HepG2 (cell line): ENCODE measurements at regions not wholly inside any gene's neighbourhood (a gene's known extent, or its start where the extent isn't known, plus 50 kb on each side); places are given as distances from the start of the nearest gene placed in this dataset.

Experiments
- DNMT1 ChIP-seq: sonication (generic); formaldehyde crosslinking; IDR thresholded peaks from 2 replicates; pipeline ENCODE4 v1.5.1; 2020; ENCODE audit warnings: mild to moderate bottlenecking, missing genetic modification reagents
- ELF1 ChIP-seq: sonication (generic); formaldehyde crosslinking; IDR thresholded peaks from 2 replicates; pipeline ENCODE4 v1.4.0; 2020; ENCODE audit warnings: missing genetic modification reagents
- FOXM1 ChIP-seq: sonication (generic); formaldehyde crosslinking; IDR thresholded peaks from 2 replicates; pipeline ENCODE4 v1.5.0; 2020; ENCODE audit warnings: missing genetic modification reagents
- ISX ChIP-seq: sonication (generic); formaldehyde crosslinking; conservative IDR thresholded peaks from 2 replicates; pipeline ENCODE4 v1.5.0; 2020; ENCODE audit warnings: missing genetic modification reagents
- MEIS2 ChIP-seq: sonication (generic); formaldehyde crosslinking; IDR thresholded peaks from 2 replicates; pipeline ENCODE4 v1.9.0; 2021; ENCODE audit warnings: mild to moderate bottlenecking, missing genetic modification reagents
- MTA1 ChIP-seq: sonication (generic); formaldehyde crosslinking; IDR thresholded peaks from 2 replicates; pipeline ENCODE4 v1.4.0; 2020; ENCODE audit warnings: missing genetic modification reagents, mild to moderate bottlenecking, borderline replicate concordance
- NFATC3 ChIP-seq: sonication (generic); formaldehyde crosslinking; IDR thresholded peaks from 2 replicates; pipeline ENCODE4 v1.5.1; 2020; ENCODE audit warnings: mild to moderate bottlenecking, missing genetic modification reagents
- POLR2G ChIP-seq: fragments of 200-400 bp; formaldehyde crosslinking; IDR thresholded peaks from 2 replicates; pipeline ENCODE4 v1.6.1; 2018; ENCODE audit warnings: mild to moderate bottlenecking, low read depth, low read length, moderate library complexity
- RAD51 ChIP-seq: fragments of 450-650 bp; IDR thresholded peaks from 2 replicates; pipeline ENCODE4 v1.6.1; 2016; ENCODE audit warnings: borderline replicate concordance
- RCOR2 ChIP-seq: IDR thresholded peaks from 2 replicates; pipeline ENCODE4 v1.6.1; 2016; ENCODE audit warnings: missing biosample characterization, missing genetic modification reagents
- RFX3 ChIP-seq: IDR thresholded peaks from 2 replicates; pipeline ENCODE4 v1.6.1; 2016; ENCODE audit warnings: missing biosample characterization, missing genetic modification reagents
- SMC3 ChIP-seq: IDR thresholded peaks from 2 replicates; pipeline ENCODE4 v1.6.1; 2011; ENCODE audit warnings: low read length, improper control_type of control experiment
- THYN1 ChIP-seq: sonication (generic); formaldehyde crosslinking; IDR thresholded peaks from 2 replicates; pipeline ENCODE4 v1.8.1; 2023; ENCODE audit warnings: low read depth, mild to moderate bottlenecking, moderate library complexity, missing genetic modification reagents, borderline replicate concordance
- ZNF207 ChIP-seq: fragments of 450-650 bp; IDR thresholded peaks from 2 replicates; pipeline ENCODE4 v1.6.1; 2016; ENCODE audit warnings: antibody characterized with exemption, borderline replicate concordance
- ZNF382 ChIP-seq: sonication (generic); formaldehyde crosslinking; IDR thresholded peaks from 2 replicates; pipeline ENCODE4 v1.5.0; 2020; ENCODE audit warnings: missing genetic modification reagents, mild to moderate bottlenecking, borderline replicate concordance
- ZNF552 ChIP-seq: sonication (generic); formaldehyde crosslinking; IDR thresholded peaks from 2 replicates; pipeline ENCODE4 v1.9.0; 2022; ENCODE audit warnings: missing genetic modification reagents, mild to moderate bottlenecking, borderline replicate concordance
- ZNF883 ChIP-seq: sonication (generic); formaldehyde crosslinking; IDR thresholded peaks from 2 replicates; pipeline ENCODE4 v1.5.1; 2020; ENCODE audit warnings: mild to moderate bottlenecking, missing genetic modification reagents; ENCODE audit errors: not compliant biosample characterization
- TF ChIP-seq, protein P1 (sequence below): sonication (generic); formaldehyde crosslinking; IDR thresholded peaks from 2 replicates; pipeline ENCODE4 v1.5.1; 2020; ENCODE audit warnings: mild to moderate bottlenecking, missing genetic modification reagents
- TF ChIP-seq, protein P2 (sequence below): sonication (generic); formaldehyde crosslinking; IDR thresholded peaks from 2 replicates; pipeline ENCODE4 v1.5.0; 2020; ENCODE audit warnings: missing genetic modification reagents
- TF ChIP-seq, protein P3 (sequence below): sonication (generic); formaldehyde crosslinking; IDR thresholded peaks from 2 replicates; pipeline ENCODE4 v1.4.0; 2020; ENCODE audit warnings: missing genetic modification reagents, borderline replicate concordance
- TF ChIP-seq, protein P4 (sequence below): sonication (generic); formaldehyde crosslinking; conservative IDR thresholded peaks from 2 replicates; pipeline ENCODE4 v1.8.0; 2022; ENCODE audit warnings: mild to moderate bottlenecking, moderate library complexity, missing genetic modification reagents

DNA sequence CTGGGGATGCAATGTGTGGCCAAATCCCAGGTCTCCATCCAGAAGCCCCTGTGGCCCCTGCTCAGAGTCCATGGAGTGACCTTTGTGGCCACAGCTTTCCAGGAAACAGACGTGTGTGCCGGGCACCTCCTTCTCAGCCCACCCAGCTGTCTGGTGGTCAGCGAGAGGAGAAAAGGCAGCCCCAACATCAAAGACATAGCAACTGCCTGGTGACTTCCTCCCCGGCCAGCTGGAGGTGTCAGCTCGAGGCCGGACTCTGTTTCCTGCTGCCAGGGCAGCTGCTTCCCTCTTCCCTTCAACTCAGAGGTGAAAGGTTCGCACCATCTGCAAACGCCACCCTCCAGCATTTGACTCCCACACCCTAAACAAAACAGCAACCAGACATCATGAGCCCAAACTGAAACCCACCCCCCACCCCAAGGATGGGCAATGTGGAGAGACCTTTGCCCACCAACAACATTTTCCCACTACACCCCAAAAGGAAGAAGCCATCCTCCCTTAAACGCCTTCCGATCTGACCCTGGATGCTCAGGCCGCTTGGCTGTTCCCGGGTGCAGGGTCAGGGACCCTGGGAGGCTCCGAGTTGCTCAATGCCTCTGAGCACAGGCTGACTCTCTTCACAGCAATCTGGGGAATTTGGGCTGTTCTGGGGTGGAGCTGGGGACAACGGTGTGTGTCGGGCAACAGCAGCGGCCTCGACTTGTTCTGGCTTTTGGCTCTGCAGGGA, 162.3 kb downstream of the PSMG1 start (continued):
- no peak for TF ChIP-seq DNMT1 (CRISPR knock-in tag)
- no peak for TF ChIP-seq ZNF207
- TF ChIP-seq, protein P1, sequence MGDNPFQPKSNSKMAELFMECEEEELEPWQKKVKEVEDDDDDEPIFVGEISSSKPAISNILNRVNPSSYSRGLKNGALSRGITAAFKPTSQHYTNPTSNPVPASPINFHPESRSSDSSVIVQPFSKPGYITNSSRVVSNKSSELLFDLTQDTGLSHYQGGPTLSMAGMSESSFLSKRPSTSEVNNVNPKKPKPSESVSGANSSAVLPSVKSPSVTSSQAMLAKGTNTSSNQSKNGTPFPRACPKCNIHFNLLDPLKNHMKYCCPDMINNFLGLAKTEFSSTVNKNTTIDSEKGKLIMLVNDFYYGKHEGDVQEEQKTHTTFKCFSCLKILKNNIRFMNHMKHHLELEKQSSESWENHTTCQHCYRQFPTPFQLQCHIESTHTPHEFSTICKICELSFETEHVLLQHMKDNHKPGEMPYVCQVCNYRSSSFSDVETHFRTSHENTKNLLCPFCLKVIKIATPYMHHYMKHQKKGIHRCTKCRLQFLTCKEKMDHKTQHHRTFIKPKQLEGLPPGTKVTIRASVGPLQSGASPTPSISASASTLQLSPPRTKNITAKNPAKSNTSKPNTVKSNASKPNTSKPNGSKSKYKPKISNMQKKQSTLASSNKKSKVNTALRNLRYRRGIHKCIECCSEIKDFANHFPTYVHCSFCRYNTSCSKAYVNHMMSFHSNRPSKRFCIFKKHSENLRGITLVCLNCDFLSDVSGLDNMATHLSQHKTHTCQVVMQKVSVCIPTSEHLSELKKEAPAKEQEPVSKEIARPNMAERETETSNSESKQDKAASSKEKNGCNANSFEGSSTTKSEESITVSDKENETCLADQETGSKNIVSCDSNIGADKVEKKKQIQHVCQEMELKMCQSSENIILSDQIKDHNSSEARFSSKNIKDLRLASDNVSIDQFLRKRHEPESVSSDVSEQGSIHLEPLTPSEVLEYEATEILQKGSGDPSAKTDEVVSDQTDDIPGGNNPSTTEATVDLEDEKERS (CRISPR knock-in tag), result no peak
- TF ChIP-seq, protein P2, sequence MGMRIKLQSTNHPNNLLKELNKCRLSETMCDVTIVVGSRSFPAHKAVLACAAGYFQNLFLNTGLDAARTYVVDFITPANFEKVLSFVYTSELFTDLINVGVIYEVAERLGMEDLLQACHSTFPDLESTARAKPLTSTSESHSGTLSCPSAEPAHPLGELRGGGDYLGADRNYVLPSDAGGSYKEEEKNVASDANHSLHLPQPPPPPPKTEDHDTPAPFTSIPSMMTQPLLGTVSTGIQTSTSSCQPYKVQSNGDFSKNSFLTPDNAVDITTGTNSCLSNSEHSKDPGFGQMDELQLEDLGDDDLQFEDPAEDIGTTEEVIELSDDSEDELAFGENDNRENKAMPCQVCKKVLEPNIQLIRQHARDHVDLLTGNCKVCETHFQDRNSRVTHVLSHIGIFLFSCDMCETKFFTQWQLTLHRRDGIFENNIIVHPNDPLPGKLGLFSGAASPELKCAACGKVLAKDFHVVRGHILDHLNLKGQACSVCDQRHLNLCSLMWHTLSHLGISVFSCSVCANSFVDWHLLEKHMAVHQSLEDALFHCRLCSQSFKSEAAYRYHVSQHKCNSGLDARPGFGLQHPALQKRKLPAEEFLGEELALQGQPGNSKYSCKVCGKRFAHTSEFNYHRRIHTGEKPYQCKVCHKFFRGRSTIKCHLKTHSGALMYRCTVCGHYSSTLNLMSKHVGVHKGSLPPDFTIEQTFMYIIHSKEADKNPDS, result no peak
- no peak for TF ChIP-seq POLR2G
- TF ChIP-seq, protein P3, sequence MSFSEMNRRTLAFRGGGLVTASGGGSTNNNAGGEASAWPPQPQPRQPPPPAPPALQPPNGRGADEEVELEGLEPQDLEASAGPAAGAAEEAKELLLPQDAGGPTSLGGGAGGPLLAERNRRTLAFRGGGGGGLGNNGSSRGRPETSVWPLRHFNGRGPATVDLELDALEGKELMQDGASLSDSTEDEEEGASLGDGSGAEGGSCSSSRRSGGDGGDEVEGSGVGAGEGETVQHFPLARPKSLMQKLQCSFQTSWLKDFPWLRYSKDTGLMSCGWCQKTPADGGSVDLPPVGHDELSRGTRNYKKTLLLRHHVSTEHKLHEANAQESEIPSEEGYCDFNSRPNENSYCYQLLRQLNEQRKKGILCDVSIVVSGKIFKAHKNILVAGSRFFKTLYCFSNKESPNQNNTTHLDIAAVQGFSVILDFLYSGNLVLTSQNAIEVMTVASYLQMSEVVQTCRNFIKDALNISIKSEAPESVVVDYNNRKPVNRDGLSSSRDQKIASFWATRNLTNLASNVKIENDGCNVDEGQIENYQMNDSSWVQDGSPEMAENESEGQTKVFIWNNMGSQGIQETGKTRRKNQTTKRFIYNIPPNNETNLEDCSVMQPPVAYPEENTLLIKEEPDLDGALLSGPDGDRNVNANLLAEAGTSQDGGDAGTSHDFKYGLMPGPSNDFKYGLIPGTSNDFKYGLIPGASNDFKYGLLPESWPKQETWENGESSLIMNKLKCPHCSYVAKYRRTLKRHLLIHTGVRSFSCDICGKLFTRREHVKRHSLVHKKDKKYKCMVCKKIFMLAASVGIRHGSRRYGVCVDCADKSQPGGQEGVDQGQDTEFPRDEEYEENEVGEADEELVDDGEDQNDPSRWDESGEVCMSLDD (CRISPR knock-in tag), result no peak
- TF ChIP-seq RCOR2 (CRISPR knock-in tag), result peak; percentile 86
- TF ChIP-seq FOXM1 (CRISPR knock-in tag), result no peak
- peak; percentile 61; the same call in 1 of the 2 replicates for TF ChIP-seq MEIS2 (CRISPR knock-in tag)
- no peak for TF ChIP-seq ZNF382 (CRISPR knock-in tag)
- no peak for TF ChIP-seq ISX (CRISPR knock-in tag)
- no peak for TF ChIP-seq ZNF883 (CRISPR knock-in tag)
- no peak for TF ChIP-seq RAD51
- TF ChIP-seq RFX3 (CRISPR knock-in tag), result no peak
- no peak for TF ChIP-seq SMC3
- TF ChIP-seq, protein P4, sequence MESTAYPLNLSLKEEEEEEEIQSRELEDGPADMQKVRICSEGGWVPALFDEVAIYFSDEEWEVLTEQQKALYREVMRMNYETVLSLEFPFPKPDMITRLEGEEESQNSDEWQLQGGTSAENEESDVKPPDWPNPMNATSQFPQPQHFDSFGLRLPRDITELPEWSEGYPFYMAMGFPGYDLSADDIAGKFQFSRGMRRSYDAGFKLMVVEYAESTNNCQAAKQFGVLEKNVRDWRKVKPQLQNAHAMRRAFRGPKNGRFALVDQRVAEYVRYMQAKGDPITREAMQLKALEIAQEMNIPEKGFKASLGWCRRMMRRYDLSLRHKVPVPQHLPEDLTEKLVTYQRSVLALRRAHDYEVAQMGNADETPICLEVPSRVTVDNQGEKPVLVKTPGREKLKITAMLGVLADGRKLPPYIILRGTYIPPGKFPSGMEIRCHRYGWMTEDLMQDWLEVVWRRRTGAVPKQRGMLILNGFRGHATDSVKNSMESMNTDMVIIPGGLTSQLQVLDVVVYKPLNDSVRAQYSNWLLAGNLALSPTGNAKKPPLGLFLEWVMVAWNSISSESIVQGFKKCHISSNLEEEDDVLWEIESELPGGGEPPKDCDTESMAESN, result no peak
- TF ChIP-seq MTA1 (CRISPR knock-in tag), result peak; percentile 44; the same call in 1 of the 2 replicates
- TF ChIP-seq ELF1 (CRISPR knock-in tag), result peak; percentile 60
- no peak for TF ChIP-seq NFATC3 (CRISPR knock-in tag)
- TF ChIP-seq ZNF552 (CRISPR knock-in tag), result no peak
- no peak for TF ChIP-seq THYN1 (CRISPR knock-in tag)
